Psoas muscle (tissue), 7 donors: ENCODE measurements at regions not wholly inside any gene's neighbourhood (a gene's known extent, or its start where the extent isn't known, plus 50 kb on each side); places are given as distances from the start of the nearest gene placed in this dataset.

Source experiments
- ATAC-seq, 4 donors: fragments of 200-7000 bp; cut with Tn5 transposase; one replicate each; pipeline ENCODE4 v1.9.1; 2020; ENCODE audit warnings: moderate library complexity in 3 of 4, mild to moderate bottlenecking in 2 of 4
- DNase-seq, 2 donors: peaks; one replicate each; pipeline ENCODE4 v3.0.0-alpha.2; 2020
- H3K27ac ChIP-seq: fragments of 200-600 bp; one replicate; pipeline ENCODE4 v1.8.0; 2022
- H3K27me3 ChIP-seq, 3 donors: fragments of 200-600 bp in 1 of 3; one replicate each; pipeline versions ENCODE4 v1.6.1 to v1.8.0; 2013 to 2022; ENCODE audit warnings: low read length in 2 of 3, mild to moderate bottlenecking in 2 of 3, moderate library complexity in 1 of 3; ENCODE audit not compliant: insufficient read depth in 3 of 3
- H3K36me3 ChIP-seq, 2 donors: fragments of 200-600 bp in 1 of 2; one replicate each; pipeline versions ENCODE4 v1.6.1 to v1.8.0; 2013 to 2022; ENCODE audit warnings: low read depth in 1 of 2, mild to moderate bottlenecking in 1 of 2, moderate library complexity in 1 of 2; ENCODE audit not compliant: insufficient read depth in 1 of 2
- H3K4me1 ChIP-seq: fragments of 200-600 bp; one replicate; pipeline ENCODE4 v1.8.0; 2022
- H3K4me3 ChIP-seq: fragments of 200-600 bp; one replicate; pipeline ENCODE4 v1.8.0; 2022; ENCODE audit warnings: mild to moderate bottlenecking
- H3K9me3 ChIP-seq: fragments of 200-600 bp; one replicate; pipeline ENCODE4 v1.8.0; 2022
- WGBS, 3 donors: extraction: QIAGEN DNeasy Blood & Tissue Kit; methylation state at CpG; one replicate each; pipeline versions ENCODE4 v1.1.6 to v1.1.7; 2013; 5-methylcytosine and 5-hydroxymethylcytosine counted together
- intact Hi-C, 2 donors: fragments of 100-400 bp; cut with DNase I; formaldehyde crosslinking; loops; one replicate each; pipeline versions ENCODE4 v1.11.0 to v1.14.2; 2022
- TF ChIP-seq, protein P1 (sequence below): fragments of 200-600 bp; IDR thresholded peaks from one replicate; pipeline ENCODE4 v1.8.0; 2022; ENCODE audit warnings: antibody characterized with exemption
- donor health status: healthy with polysubstance abuse.
- donor health status: DM: no; HTN: no; CAD: no; lungs with moderate emphysema.
- donor health status: Bipolar disorder and iron deficiency.
- donor health status: healthy.
- donor health status: DM: yes; HTN: yes; CAD: no.
- donor health status: DM: no; HTN: no; CAD: no.
- donor health status: DM: yes; HTN: yes; CAD: no.

DNA sequence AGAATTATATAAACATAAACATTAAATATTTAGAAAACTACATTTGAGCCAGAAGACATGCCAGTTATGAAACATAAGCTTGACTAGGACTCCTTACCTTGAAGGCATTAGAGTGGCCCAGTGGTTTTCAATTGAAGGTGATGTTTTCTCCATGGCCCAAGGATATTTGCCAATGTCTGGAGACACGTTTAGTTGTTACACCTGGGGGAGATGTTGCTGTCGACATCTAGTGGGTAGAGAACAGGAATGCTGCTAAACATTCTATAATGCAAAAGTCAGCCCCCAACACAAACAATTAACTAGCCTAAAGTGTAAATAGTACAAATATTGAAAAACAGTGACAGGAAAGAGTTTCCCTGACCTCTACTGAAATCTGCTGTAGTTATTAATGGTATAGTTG lies 200.9 kb upstream of the HS3ST5 start:
- ATAC-seq: no peak
- TF ChIP-seq, protein P1, sequence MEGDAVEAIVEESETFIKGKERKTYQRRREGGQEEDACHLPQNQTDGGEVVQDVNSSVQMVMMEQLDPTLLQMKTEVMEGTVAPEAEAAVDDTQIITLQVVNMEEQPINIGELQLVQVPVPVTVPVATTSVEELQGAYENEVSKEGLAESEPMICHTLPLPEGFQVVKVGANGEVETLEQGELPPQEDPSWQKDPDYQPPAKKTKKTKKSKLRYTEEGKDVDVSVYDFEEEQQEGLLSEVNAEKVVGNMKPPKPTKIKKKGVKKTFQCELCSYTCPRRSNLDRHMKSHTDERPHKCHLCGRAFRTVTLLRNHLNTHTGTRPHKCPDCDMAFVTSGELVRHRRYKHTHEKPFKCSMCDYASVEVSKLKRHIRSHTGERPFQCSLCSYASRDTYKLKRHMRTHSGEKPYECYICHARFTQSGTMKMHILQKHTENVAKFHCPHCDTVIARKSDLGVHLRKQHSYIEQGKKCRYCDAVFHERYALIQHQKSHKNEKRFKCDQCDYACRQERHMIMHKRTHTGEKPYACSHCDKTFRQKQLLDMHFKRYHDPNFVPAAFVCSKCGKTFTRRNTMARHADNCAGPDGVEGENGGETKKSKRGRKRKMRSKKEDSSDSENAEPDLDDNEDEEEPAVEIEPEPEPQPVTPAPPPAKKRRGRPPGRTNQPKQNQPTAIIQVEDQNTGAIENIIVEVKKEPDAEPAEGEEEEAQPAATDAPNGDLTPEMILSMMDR: no peak
- DNase-seq: no peak
- Histone ChIP-seq H3K9me3 (no peaks in the 10 kb centered on the region), H3K4me1 (no peaks in the 10 kb centered on the region), H3K36me3 (no peaks in the 10 kb centered on the region), H3K27ac (no peak overlapping the region), H3K27me3 (no peaks in the 10 kb centered on the region), H3K4me3 (no peak overlapping the region)
- WGBS, 3 donors: 63 to 72% (median 67%) methylated on average over 2 of the region's 2 CpGs
- intact Hi-C loops: no loop called here

DNA sequence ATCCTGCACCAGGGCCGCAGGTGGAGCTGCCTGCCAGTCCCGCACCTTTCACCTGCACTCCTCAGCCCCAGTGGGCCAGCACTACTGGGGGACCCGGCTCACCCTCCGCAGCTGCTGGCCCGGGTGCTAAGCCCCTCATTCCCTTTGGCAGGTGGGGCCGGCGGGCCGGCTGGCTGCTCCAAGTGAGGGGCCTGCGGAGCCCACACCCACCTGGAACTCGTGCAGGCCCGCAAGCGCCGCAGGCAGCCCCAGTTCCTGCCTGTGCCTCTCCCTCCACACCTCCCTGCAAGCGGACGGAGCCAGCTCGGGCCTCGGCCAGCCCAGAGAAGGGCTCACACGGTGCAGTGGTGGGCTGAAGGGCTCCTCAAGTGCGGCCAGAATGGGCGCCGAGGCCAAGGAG lies 199.0 kb upstream of the HS3ST5 start:
- intact Hi-C loops: no loop called here
- 92 to 97% (median 92%) methylated on average over 21 of the region's 21 CpGs for WGBS, 3 donors
- Histone ChIP-seq H3K4me3 (no peak overlapping the region), H3K36me3 (no peaks in the 10 kb centered on the region), H3K27ac (no peak overlapping the region), H3K27me3 (no peaks in the 10 kb centered on the region), H3K9me3 (no peaks in the 10 kb centered on the region), H3K4me1 (no peaks in the 10 kb centered on the region)
- DNase-seq (no peak), ATAC-seq (no peak)
- TF ChIP-seq, protein P1: no peak

GRCh38 chr6:114537977-114538376 lies 195.2 kb upstream of the HS3ST5 start:
- DNase-seq: no peak
- H3K9me3 ChIP-seq: no peaks in the 10 kb centered on the region
- H3K4me3 ChIP-seq: no peak overlapping the region
- ATAC-seq: no peak
- 85 to 91% (median 91%) methylated on average over 3 of the region's 3 CpGs for WGBS, 3 donors
- no peaks in the 10 kb centered on the region for H3K4me1 ChIP-seq
- no peaks in the 10 kb centered on the region for H3K36me3 ChIP-seq
- no peaks in the 10 kb centered on the region for H3K27me3 ChIP-seq
- intact Hi-C loops: no loop called here
- TF ChIP-seq, protein P1: no peak
- no peak overlapping the region for H3K27ac ChIP-seq

- Histone ChIP-seq H3K27ac (no peak overlapping the region), H3K4me1 (no peaks in the 10 kb centered on the region), H3K9me3 (no peaks in the 10 kb centered on the region), H3K4me3 (no peak overlapping the region), H3K27me3 (no peaks in the 10 kb centered on the region), H3K36me3 (no peaks in the 10 kb centered on the region)
- intact Hi-C loops: no loop called here
- 87 to 91% (median 90%) methylated on average over 4 of the region's 4 CpGs for WGBS, 3 donors
- no peak for ATAC-seq
- DNase-seq: no peak
- TF ChIP-seq, protein P1: no peak
These were observed 192.0 kb upstream of the HS3ST5 start for GRCh38 chr6:114534813-114535212.

- intact Hi-C loops: no loop called here
- DNase-seq (no peak), ATAC-seq (no peak)
- H3K27me3 ChIP-seq: no peaks in the 10 kb centered on the region
- H3K36me3 ChIP-seq: no peaks in the 10 kb centered on the region
- no peak overlapping the region for H3K4me3 ChIP-seq
- no peaks in the 10 kb centered on the region for H3K9me3 ChIP-seq
- no peak overlapping the region for H3K27ac ChIP-seq
- no peaks in the 10 kb centered on the region for H3K4me1 ChIP-seq
- TF ChIP-seq, protein P1: no peak
These were observed 181.3 kb upstream of the HS3ST5 start for GRCh38 chr6:114524081-114524480.
